NT2/D1 (cell line): ENCODE measurements at regions not wholly inside any gene's neighbourhood (a gene's known extent, or its start where the extent isn't known, plus 50 kb on each side); places are given as distances from the start of the nearest gene placed in this dataset.

Experiments
- DNase-seq: peaks from one replicate; pipeline ENCODE4 v3.0.0-alpha.2; 2011; ENCODE audit warnings: low read depth, low spot score
- H3K27me3 ChIP-seq: 2 replicates; pipeline ENCODE4 v1.6.0; 2011; ENCODE audit warnings: mild to moderate bottlenecking; ENCODE audit not compliant: insufficient read length, insufficient read depth
- H3K36me3 ChIP-seq: 2 replicates; pipeline ENCODE4 v1.6.1; 2011; ENCODE audit warnings: mild to moderate bottlenecking, low read length, mixed read lengths; ENCODE audit not compliant: insufficient read depth, insufficient read length
- H3K4me1 ChIP-seq: 2 replicates; pipeline ENCODE4 v1.5.1; 2011; ENCODE audit not compliant: insufficient read depth, insufficient read length
- H3K4me3 ChIP-seq: 2 replicates; pipeline ENCODE4 v1.5.1; 2011; ENCODE audit warnings: low read depth; ENCODE audit not compliant: insufficient read length
- H3K9ac ChIP-seq: 2 replicates; pipeline ENCODE4 v1.6.0; 2011; ENCODE audit warnings: low read depth; ENCODE audit not compliant: insufficient read length
- H3K9me3 ChIP-seq: 2 replicates; pipeline ENCODE4 v1.5.1; 2011; ENCODE audit warnings: mild to moderate bottlenecking, low read length; ENCODE audit not compliant: insufficient read depth
- SUZ12 ChIP-seq: IDR thresholded peaks from 2 replicates; pipeline ENCODE4 v1.6.1; 2011; ENCODE audit not compliant: insufficient read length, insufficient read depth; ENCODE audit errors: extremely low read depth
- YY1 ChIP-seq: IDR thresholded peaks from 2 replicates; pipeline ENCODE4 v1.6.1; 2011; ENCODE audit not compliant: insufficient read length, insufficient read depth
- ZNF274 ChIP-seq: IDR thresholded peaks from 2 replicates; pipeline ENCODE4 v1.6.1; 2011; ENCODE audit warnings: mild to moderate bottlenecking, low read depth, low read length

- H3K4me1 ChIP-seq: no peaks in the 10 kb centered on the region
- DNase-seq: no peak
- H3K4me3 ChIP-seq: no peak overlapping the region
- no peaks in the 10 kb centered on the region for H3K27me3 ChIP-seq
- no peaks in the 10 kb centered on the region for H3K36me3 ChIP-seq
- H3K9me3 ChIP-seq: no peaks in the 10 kb centered on the region
- TF ChIP-seq YY1: no peak
- no peak for TF ChIP-seq ZNF274
- TF ChIP-seq SUZ12: no peak
- H3K9ac ChIP-seq: no peak overlapping the region
Observed at GRCh38 chr21:41090981-41091380, 77.0 kb upstream of the BACE2 start.

- TF ChIP-seq SUZ12 (no peak), ZNF274 (no peak), YY1 (no peak)
- no peak overlapping the region for H3K4me3 ChIP-seq
- H3K27me3 ChIP-seq: no peaks in the 10 kb centered on the region
- no peak for DNase-seq
- no peaks in the 10 kb centered on the region for H3K4me1 ChIP-seq
- no peaks in the 10 kb centered on the region for H3K9me3 ChIP-seq
- no peaks in the 10 kb centered on the region for H3K36me3 ChIP-seq
- no peak overlapping the region for H3K9ac ChIP-seq
Observed at GRCh38 chr21:41091616-41092015, 76.3 kb upstream of the BACE2 start.

- Histone ChIP-seq H3K4me1 (no peaks in the 10 kb centered on the region), H3K9me3 (no peaks in the 10 kb centered on the region), H3K36me3 (no peaks in the 10 kb centered on the region), H3K27me3 (no peaks in the 10 kb centered on the region), H3K9ac (no peak overlapping the region), H3K4me3 (no peak overlapping the region)
- DNase-seq: no peak
- no peak for TF ChIP-seq SUZ12
Observed at GRCh38 chr21:41092312-41092711, 75.6 kb upstream of the BACE2 start.

- Histone ChIP-seq H3K9ac (no peak overlapping the region), H3K36me3 (no peaks in the 10 kb centered on the region), H3K27me3 (no peaks in the 10 kb centered on the region), H3K4me3 (no peak overlapping the region), H3K9me3 (peaks cover 9% of the 10 kb centered on the region; the same call in 1 of the 2 replicates), H3K4me1 (no peaks in the 10 kb centered on the region)
- no peak for DNase-seq
- TF ChIP-seq YY1 (no peak), SUZ12 (no peak)
Observed at GRCh38 chr21:41095983-41096382, 72.0 kb upstream of the BACE2 start.

- no peak for DNase-seq
- H3K9ac ChIP-seq: no peak overlapping the region
- H3K27me3 ChIP-seq: no peaks in the 10 kb centered on the region
- no peaks in the 10 kb centered on the region for H3K36me3 ChIP-seq
- H3K4me1 ChIP-seq: peaks cover 6% of the 10 kb centered on the region
- TF ChIP-seq ZNF274 (no peak), YY1 (no peak), SUZ12 (no peak)
- H3K4me3 ChIP-seq: no peak overlapping the region
- H3K9me3 ChIP-seq: peaks cover 10% of the 10 kb centered on the region; the same call in 1 of the 2 replicates
Observed at GRCh38 chr21:41098076-41098475, 69.9 kb upstream of the BACE2 start.

- peaks cover 6% of the 10 kb centered on the region for H3K4me1 ChIP-seq
- no peaks in the 10 kb centered on the region for H3K27me3 ChIP-seq
- no peak for DNase-seq
- H3K36me3 ChIP-seq: no peaks in the 10 kb centered on the region
- peaks cover 10% of the 10 kb centered on the region; the same call in 1 of the 2 replicates for H3K9me3 ChIP-seq
- no peak overlapping the region for H3K4me3 ChIP-seq
- no peak overlapping the region for H3K9ac ChIP-seq
- TF ChIP-seq ZNF274 (no peak), YY1 (no peak), SUZ12 (no peak)
Observed at GRCh38 chr21:41098481-41099042, 69.4 kb upstream of the BACE2 start.

- no peak for DNase-seq
Observed at GRCh38 chr21:41100826-41101550, 67.0 kb upstream of the BACE2 start.

More at GRCh38 chr21:41100826-41101550, 67.0 kb upstream of the BACE2 start:
- Histone ChIP-seq H3K9ac (no peak overlapping the region), H3K4me1 (peaks cover 6% of the 10 kb centered on the region), H3K4me3 (no peak overlapping the region), H3K9me3 (peaks cover 10% of the 10 kb centered on the region; the same call in 1 of the 2 replicates), H3K27me3 (no peaks in the 10 kb centered on the region), H3K36me3 (no peaks in the 10 kb centered on the region)
- TF ChIP-seq ZNF274 (no peak), YY1 (no peak), SUZ12 (no peak)
